WERI-Rb-1 (cell line): ENCODE measurements at regions not wholly inside any gene's neighbourhood (a gene's known extent, or its start where the extent isn't known, plus 50 kb on each side); places are given as distances from the start of the nearest gene placed in this dataset.

ENCODE experiments used
- DNase-seq: peaks from one replicate; pipeline ENCODE4 v3.0.0-alpha.2; 2020
- H3K27ac ChIP-seq: fragments of 250-450 bp; sonication (Bioruptor Pico); 2 replicates; pipeline ENCODE4 v1.5.1; 2020; ENCODE audit warnings: mild to moderate bottlenecking, moderate library complexity
- H3K27me3 ChIP-seq: fragments of 250-450 bp; sonication (Bioruptor Pico); 2 replicates; pipeline ENCODE4 v1.5.1; 2021; ENCODE audit warnings: mild to moderate bottlenecking, low read depth, moderate library complexity; ENCODE audit not compliant: insufficient read depth, severe bottlenecking
- H3K36me3 ChIP-seq: fragments of 250-450 bp; sonication (Bioruptor Pico); 2 replicates; pipeline ENCODE4 v1.5.1; 2020; ENCODE audit warnings: mild to moderate bottlenecking, moderate library complexity
- H3K4me3 ChIP-seq: 2 replicates; pipeline ENCODE4 v1.5.1; 2011; ENCODE audit warnings: low read depth, mild to moderate bottlenecking, control low read depth, low read length
- H3K9me3 ChIP-seq: fragments of 250-450 bp; sonication (Bioruptor Pico); 2 replicates; pipeline ENCODE4 v1.5.1; 2021; ENCODE audit warnings: mild to moderate bottlenecking, moderate library complexity; ENCODE audit not compliant: severe bottlenecking
- CTCF ChIP-seq: IDR thresholded peaks from 2 replicates; pipeline ENCODE4 v1.5.1; 2011; ENCODE audit warnings: low read depth, mild to moderate bottlenecking, control low read depth, inconsistent platforms, low read length

DNA sequence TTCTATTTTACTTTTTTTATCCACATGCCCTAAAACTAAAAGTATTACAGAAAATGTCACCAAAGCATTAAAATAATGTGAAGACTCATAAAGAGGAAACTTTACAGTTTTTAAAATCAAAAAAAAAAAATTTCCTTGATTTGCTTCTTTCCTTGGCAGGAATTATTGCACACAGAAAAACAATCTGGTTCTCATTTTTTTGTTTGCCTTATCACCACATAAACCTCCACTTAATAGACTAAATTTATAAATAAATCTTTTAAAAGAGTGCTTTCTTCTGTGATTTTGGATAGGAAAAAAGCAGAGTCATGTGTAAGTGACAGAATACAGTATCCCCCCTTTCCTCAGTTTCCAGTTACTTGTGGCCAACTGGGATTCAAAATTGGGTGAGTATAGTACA lies 695.1 kb upstream of the CITED2 start:
- H3K36me3 ChIP-seq, result no peaks in the 10 kb centered on the region
- H3K27me3 ChIP-seq, result no peaks in the 10 kb centered on the region
- no peak overlapping the region for H3K4me3 ChIP-seq
- H3K27ac ChIP-seq, result no peak overlapping the region
- DNase-seq, result no peak
- no peak for TF ChIP-seq CTCF
- no peaks in the 10 kb centered on the region for H3K9me3 ChIP-seq

DNA sequence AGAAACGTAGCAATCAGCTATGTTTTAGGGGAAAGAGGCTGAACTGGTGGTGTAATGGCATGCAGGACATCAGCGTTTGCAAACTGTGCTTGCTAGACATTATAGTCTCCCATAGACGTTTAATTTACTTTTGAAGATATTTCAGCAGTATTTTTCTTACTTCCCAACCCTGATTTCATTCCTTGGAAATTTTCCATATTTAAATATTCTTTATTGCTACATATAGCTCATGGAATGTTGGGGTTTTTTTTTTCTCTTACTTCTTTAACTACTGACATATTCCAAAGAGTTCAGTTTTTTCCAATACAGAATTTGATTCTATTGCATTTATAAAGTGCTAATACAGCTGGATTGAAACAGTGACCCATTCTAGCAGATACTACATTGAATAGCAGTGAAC lies 694.4 kb upstream of the CITED2 start:
- TF ChIP-seq CTCF, result no peak
- no peak overlapping the region for H3K4me3 ChIP-seq
- no peak overlapping the region for H3K27ac ChIP-seq
- no peak for DNase-seq
- no peaks in the 10 kb centered on the region for H3K9me3 ChIP-seq
- no peaks in the 10 kb centered on the region for H3K27me3 ChIP-seq
- no peaks in the 10 kb centered on the region for H3K36me3 ChIP-seq

- Histone ChIP-seq H3K27ac (no peak overlapping the region), H3K36me3 (no peaks in the 10 kb centered on the region), H3K27me3 (no peaks in the 10 kb centered on the region), H3K4me3 (no peak overlapping the region), H3K9me3 (no peaks in the 10 kb centered on the region)
- no peak for DNase-seq
- no peak for TF ChIP-seq CTCF
Measured at GRCh38 chr6:140064366-140064765, 689.9 kb upstream of the CITED2 start.

DNA sequence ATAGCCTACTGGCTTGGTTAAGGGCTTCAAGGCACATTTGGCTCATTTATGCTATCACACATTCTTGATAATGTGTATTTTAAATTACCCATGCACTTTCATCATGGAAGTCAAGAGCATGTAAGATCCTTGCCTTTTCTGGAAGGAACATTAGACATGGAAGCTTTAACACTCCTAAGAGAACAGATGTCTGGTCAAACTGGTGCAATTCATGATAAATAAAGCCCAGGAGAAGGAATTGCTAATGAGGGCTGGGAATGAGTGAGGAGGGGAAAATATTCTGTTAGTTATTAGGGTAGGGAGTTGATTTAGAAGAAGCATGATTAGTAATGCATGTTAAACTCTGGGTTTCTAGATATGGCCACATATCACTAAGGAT lies 688.6 kb upstream of the CITED2 start:
- H3K4me3 ChIP-seq, result no peak overlapping the region
- H3K36me3 ChIP-seq, result no peaks in the 10 kb centered on the region
- H3K9me3 ChIP-seq, result no peaks in the 10 kb centered on the region
- DNase-seq, result no peak
- no peaks in the 10 kb centered on the region for H3K27me3 ChIP-seq
- no peak overlapping the region for H3K27ac ChIP-seq
- TF ChIP-seq CTCF, result no peak

DNA sequence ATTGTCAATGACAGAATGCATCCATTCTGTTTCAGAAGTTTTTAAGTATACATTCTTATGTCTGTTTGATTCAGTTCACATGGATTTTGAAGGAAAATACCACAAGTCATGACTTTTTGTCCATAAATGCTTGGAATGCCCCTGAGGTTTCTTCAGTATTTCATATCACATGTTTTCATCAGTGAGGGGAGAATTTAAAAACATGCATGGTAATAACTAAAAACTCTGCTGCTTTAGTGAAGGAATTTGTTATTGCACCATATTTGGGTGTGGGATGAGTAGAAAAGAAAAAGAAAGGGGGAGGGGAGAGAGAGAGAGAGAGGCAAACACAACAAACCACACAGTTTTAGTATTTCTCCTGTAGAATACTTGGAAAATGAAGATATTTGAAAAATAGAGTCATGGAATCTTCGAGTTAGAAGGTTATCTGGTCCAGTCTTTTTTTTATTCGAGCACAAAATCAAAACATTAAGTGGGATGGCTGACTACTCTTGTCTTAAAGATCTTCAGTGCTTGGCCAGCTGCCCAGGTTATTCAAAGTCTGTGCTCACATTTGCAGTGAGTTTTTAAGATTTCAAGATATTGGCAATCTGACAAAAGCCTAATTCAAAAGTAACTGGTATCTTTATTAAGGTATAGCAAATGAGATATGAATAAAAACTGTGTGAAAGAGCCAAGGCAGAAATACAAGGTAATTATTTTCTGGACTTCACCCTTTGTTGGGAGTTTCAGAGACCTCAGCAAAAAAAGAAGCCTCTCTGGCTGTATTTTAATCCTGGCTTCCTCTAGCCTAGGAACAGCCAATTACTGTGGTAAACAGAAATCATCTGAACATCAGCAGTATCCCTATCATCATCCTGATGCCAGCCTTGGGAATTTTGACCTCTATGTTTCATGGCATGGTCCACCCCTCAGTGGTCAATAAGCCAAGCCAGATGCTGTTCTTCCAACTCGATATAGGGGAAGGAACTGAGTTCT lies 687.9 kb upstream of the CITED2 start:
- H3K4me3 ChIP-seq, result no peak overlapping the region
- H3K27me3 ChIP-seq, result no peaks in the 10 kb centered on the region
- TF ChIP-seq CTCF, result no peak
- H3K9me3 ChIP-seq, result no peaks in the 10 kb centered on the region
- DNase-seq, result no peak
- H3K36me3 ChIP-seq, result no peaks in the 10 kb centered on the region
- no peak overlapping the region for H3K27ac ChIP-seq
